PC-3 (cell line): ENCODE measurements at regions not wholly inside any gene's neighbourhood (a gene's known extent, or its start where the extent isn't known, plus 50 kb on each side); places are given as distances from the start of the nearest gene placed in this dataset.

Source experiments
- EZH2 ChIP-seq: fragments of 300-600 bp; sonication (generic); IDR thresholded peaks from one replicate; pipeline ENCODE4 v1.6.1; 2017; ENCODE audit warnings: antibody characterized with exemption, mild to moderate bottlenecking, low read length; ENCODE audit not compliant: unreplicated experiment
- TF ChIP-seq, protein P1 (sequence below): fragments of 300-600 bp; sonication (generic); conservative IDR thresholded peaks from 2 replicates; pipeline ENCODE4 v1.5.1; 2017; ENCODE audit warnings: antibody characterized with exemption, low read depth, mild to moderate bottlenecking, low read length

DNA sequence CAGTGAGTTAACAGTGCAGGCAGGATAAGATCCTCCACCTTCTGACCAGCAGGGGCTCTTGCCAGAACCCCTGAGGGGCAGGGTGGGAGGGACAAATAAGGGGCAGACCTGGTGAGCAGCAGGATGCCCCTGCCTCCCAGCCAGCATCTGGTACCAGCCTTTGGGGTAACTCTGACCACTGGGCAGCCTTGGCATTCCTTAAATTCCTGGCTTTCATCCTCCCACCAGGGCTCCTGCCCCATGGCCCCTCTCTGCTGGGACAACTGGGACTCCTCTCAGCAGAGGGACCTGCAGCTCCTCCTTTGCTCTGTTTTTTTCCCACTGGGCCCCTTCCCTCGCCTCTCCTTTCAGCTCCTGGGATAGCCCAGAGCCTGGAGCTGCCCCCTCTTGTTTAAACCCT is 98.0 kb upstream of the CD82 start:
- TF ChIP-seq EZH2 = no peak
- TF ChIP-seq, protein P1, sequence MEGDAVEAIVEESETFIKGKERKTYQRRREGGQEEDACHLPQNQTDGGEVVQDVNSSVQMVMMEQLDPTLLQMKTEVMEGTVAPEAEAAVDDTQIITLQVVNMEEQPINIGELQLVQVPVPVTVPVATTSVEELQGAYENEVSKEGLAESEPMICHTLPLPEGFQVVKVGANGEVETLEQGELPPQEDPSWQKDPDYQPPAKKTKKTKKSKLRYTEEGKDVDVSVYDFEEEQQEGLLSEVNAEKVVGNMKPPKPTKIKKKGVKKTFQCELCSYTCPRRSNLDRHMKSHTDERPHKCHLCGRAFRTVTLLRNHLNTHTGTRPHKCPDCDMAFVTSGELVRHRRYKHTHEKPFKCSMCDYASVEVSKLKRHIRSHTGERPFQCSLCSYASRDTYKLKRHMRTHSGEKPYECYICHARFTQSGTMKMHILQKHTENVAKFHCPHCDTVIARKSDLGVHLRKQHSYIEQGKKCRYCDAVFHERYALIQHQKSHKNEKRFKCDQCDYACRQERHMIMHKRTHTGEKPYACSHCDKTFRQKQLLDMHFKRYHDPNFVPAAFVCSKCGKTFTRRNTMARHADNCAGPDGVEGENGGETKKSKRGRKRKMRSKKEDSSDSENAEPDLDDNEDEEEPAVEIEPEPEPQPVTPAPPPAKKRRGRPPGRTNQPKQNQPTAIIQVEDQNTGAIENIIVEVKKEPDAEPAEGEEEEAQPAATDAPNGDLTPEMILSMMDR = no peak
